Progenitor cell of endocrine pancreas (in vitro differentiated cells): ENCODE measurements at regions not wholly inside any gene's neighbourhood (a gene's known extent, or its start where the extent isn't known, plus 50 kb on each side); places are given as distances from the start of the nearest gene placed in this dataset.

ENCODE experiments used
- DNase-seq: peaks from one replicate; pipeline ENCODE4 v3.0.0; 2021; ENCODE audit warnings: low spot score; ENCODE audit not compliant: unreplicated experiment
- H3K27ac Mint-ChIP-seq: 2 replicates; pipeline ENCODE4 v1.8.0; 2021; ENCODE audit warnings: mild to moderate bottlenecking, moderate library complexity, mixed read lengths
- H3K27me3 Mint-ChIP-seq: 2 replicates; pipeline ENCODE4 v1.8.0; 2021; ENCODE audit warnings: mixed read lengths
- H3K36me3 Mint-ChIP-seq: 2 replicates; pipeline ENCODE4 v1.8.0; 2022; ENCODE audit warnings: mixed read lengths; ENCODE audit not compliant: insufficient read depth
- H3K4me1 Mint-ChIP-seq: 2 replicates; pipeline ENCODE4 v1.8.0; 2021; ENCODE audit warnings: low read depth, mixed read lengths
- H3K4me3 Mint-ChIP-seq: 2 replicates; pipeline ENCODE4 v1.8.0; 2021; ENCODE audit warnings: low read depth, mild to moderate bottlenecking, moderate library complexity, mixed read lengths
- H3K9me3 Mint-ChIP-seq: 2 replicates; pipeline ENCODE4 v1.8.0; 2021; ENCODE audit warnings: low read depth, mixed read lengths
- CTCF ChIP-seq: fragments of 200-600 bp; sonication (generic); IDR thresholded peaks from one replicate; pipeline ENCODE4 v1.5.0; 2021; ENCODE audit warnings: antibody characterized with exemption, mild to moderate bottlenecking; ENCODE audit not compliant: unreplicated experiment

GRCh38 chr15:96421178-96421601, 90.7 kb downstream of the NR2F2 start:
- TF ChIP-seq CTCF, result no peak
- peak overlapping the region; percentile 26 for H3K27ac Mint-ChIP-seq
- peaks cover 43% of the 10 kb centered on the region for H3K4me1 Mint-ChIP-seq
- no peaks in the 10 kb centered on the region for H3K36me3 Mint-ChIP-seq
- H3K27me3 Mint-ChIP-seq, result peaks cover 71% of the 10 kb centered on the region
- peak overlapping the region; percentile 7 for H3K4me3 Mint-ChIP-seq
- DNase-seq, result no peak
- peaks cover 3% of the 10 kb centered on the region for H3K9me3 Mint-ChIP-seq

- no peak for TF ChIP-seq CTCF
- H3K9me3 Mint-ChIP-seq, result peaks cover 3% of the 10 kb centered on the region
- H3K4me3 Mint-ChIP-seq, result no peak overlapping the region
- peaks cover 73% of the 10 kb centered on the region for H3K27me3 Mint-ChIP-seq
- no peaks in the 10 kb centered on the region for H3K36me3 Mint-ChIP-seq
- H3K4me1 Mint-ChIP-seq, result peaks cover 43% of the 10 kb centered on the region
- H3K27ac Mint-ChIP-seq, result peak overlapping the region; percentile 51
- DNase-seq, result no peak
These were observed 91.6 kb downstream of the NR2F2 start for GRCh38 chr15:96422125-96422524.

- H3K36me3 Mint-ChIP-seq, result no peaks in the 10 kb centered on the region
- H3K27ac Mint-ChIP-seq, result no peak overlapping the region
- no peak for DNase-seq
- H3K27me3 Mint-ChIP-seq, result peaks cover 72% of the 10 kb centered on the region
- peaks cover 3% of the 10 kb centered on the region for H3K9me3 Mint-ChIP-seq
- TF ChIP-seq CTCF, result no peak
- no peak overlapping the region for H3K4me3 Mint-ChIP-seq
- H3K4me1 Mint-ChIP-seq, result peaks cover 22% of the 10 kb centered on the region
These were observed 94.2 kb downstream of the NR2F2 start for GRCh38 chr15:96424674-96425073.

GRCh38 chr15:96428742-96429141, 98.2 kb downstream of the NR2F2 start:
- DNase-seq, result no peak
- H3K27me3 Mint-ChIP-seq, result peaks cover 82% of the 10 kb centered on the region
- H3K36me3 Mint-ChIP-seq, result no peaks in the 10 kb centered on the region
- TF ChIP-seq CTCF, result no peak
- H3K4me3 Mint-ChIP-seq, result no peak overlapping the region
- peaks cover 4% of the 10 kb centered on the region for H3K4me1 Mint-ChIP-seq
- peaks cover 3% of the 10 kb centered on the region for H3K9me3 Mint-ChIP-seq
- H3K27ac Mint-ChIP-seq, result no peak overlapping the region

GRCh38 chr15:96431786-96432185, 101.3 kb downstream of the NR2F2 start:
- no peak for DNase-seq
- Mint-ChIP-seq H3K36me3 (no peaks in the 10 kb centered on the region), H3K9me3 (no peaks in the 10 kb centered on the region), H3K4me3 (no peak overlapping the region), H3K27me3 (peaks cover 78% of the 10 kb centered on the region), H3K27ac (no peak overlapping the region), H3K4me1 (peaks cover 4% of the 10 kb centered on the region)
- TF ChIP-seq CTCF, result no peak
